HG03045 (cell line): ENCODE measurements at regions not wholly inside any gene's neighbourhood (a gene's known extent, or its start where the extent isn't known, plus 50 kb on each side); places are given as distances from the start of the nearest gene placed in this dataset.
A peak's percentile ranks its signal among the peaks of the same experiment; 100 is the strongest.

Experiments
- ATAC-seq: cut with Tn5 transposase; IDR thresholded peaks from one replicate; pipeline ENCODE4 v1.9.1; 2021; ENCODE audit warnings: mild to moderate bottlenecking, moderate library complexity; ENCODE audit not compliant: unreplicated experiment

GRCh38 chr1:88394958-88395357 is 289.1 kb upstream of the PKN2 start:
- ATAC-seq: no peak

- no peak for ATAC-seq
These were observed 285.7 kb upstream of the PKN2 start for GRCh38 chr1:88398338-88398737.

- peak; percentile 72 for ATAC-seq
These were observed 284.4 kb upstream of the PKN2 start for GRCh38 chr1:88399690-88400089.

- ATAC-seq: peak; percentile 81
These were observed 282.8 kb upstream of the PKN2 start for GRCh38 chr1:88401313-88401712.

GRCh38 chr1:88404582-88404981 is 279.5 kb upstream of the PKN2 start:
- ATAC-seq: no peak

GRCh38 chr1:88407248-88407647 is 276.8 kb upstream of the PKN2 start:
- no peak for ATAC-seq

GRCh38 chr1:88421997-88422396 is 262.1 kb upstream of the PKN2 start:
- ATAC-seq: no peak

GRCh38 chr1:88433556-88433955 is 250.5 kb upstream of the PKN2 start:
- ATAC-seq: no peak

GRCh38 chr1:88434836-88435235 is 249.2 kb upstream of the PKN2 start:
- ATAC-seq: no peak

- ATAC-seq: no peak
These were observed 243.1 kb upstream of the PKN2 start for GRCh38 chr1:88441022-88441421.

GRCh38 chr1:88451856-88452255 is 232.2 kb upstream of the PKN2 start:
- ATAC-seq: no peak

- no peak for ATAC-seq
These were observed 230.8 kb upstream of the PKN2 start for GRCh38 chr1:88453295-88453694.

GRCh38 chr1:88454781-88455180 is 229.3 kb upstream of the PKN2 start:
- ATAC-seq: no peak

- no peak for ATAC-seq
These were observed 228.3 kb upstream of the PKN2 start for GRCh38 chr1:88455621-88456256.

- ATAC-seq: no peak
These were observed 226.9 kb upstream of the PKN2 start for GRCh38 chr1:88457197-88457596.

- ATAC-seq: no peak
These were observed 223.1 kb upstream of the PKN2 start for GRCh38 chr1:88461007-88461406.

- no peak for ATAC-seq
These were observed 222.0 kb upstream of the PKN2 start for GRCh38 chr1:88462096-88462487.

- ATAC-seq: no peak
These were observed 221.4 kb upstream of the PKN2 start for GRCh38 chr1:88462488-88463261.

- ATAC-seq: no peak
These were observed 220.6 kb upstream of the PKN2 start for GRCh38 chr1:88463401-88463985.

GRCh38 chr1:88466011-88466410 is 218.1 kb upstream of the PKN2 start:
- no peak for ATAC-seq

GRCh38 chr1:88466899-88467580 is 217.0 kb upstream of the PKN2 start:
- no peak for ATAC-seq

- no peak for ATAC-seq
These were observed 211.8 kb upstream of the PKN2 start for GRCh38 chr1:88472298-88472697.
